Right hindlimb (tissue), 1 donor: ENCODE measurements at regions not wholly inside any gene's neighbourhood (a gene's known extent, or its start where the extent isn't known, plus 50 kb on each side); places are given as distances from the start of the nearest gene placed in this dataset.

ENCODE experiments used
- DNase-seq: peaks from one replicate; pipeline ENCODE4 v3.0.0-alpha.2; 2018

- no peak for DNase-seq
Measured at GRCh38 chr13:84238381-84238780, 356.1 kb upstream of the SLITRK1 start.

- no peak for DNase-seq
Measured at GRCh38 chr13:84237143-84237542, 354.9 kb upstream of the SLITRK1 start.

- no peak for DNase-seq
Measured at GRCh38 chr13:84234416-84234815, 352.1 kb upstream of the SLITRK1 start.

GRCh38 chr13:84230568-84230967 is 348.3 kb upstream of the SLITRK1 start:
- no peak for DNase-seq

GRCh38 chr13:84211048-84211447 is 328.8 kb upstream of the SLITRK1 start:
- no peak for DNase-seq

GRCh38 chr13:84208246-84208910 is 326.1 kb upstream of the SLITRK1 start:
- peak; percentile 18 for DNase-seq

- DNase-seq = no peak
Measured at GRCh38 chr13:84207509-84207908, 325.2 kb upstream of the SLITRK1 start.

- DNase-seq = no peak
Measured at GRCh38 chr13:84200971-84201370, 318.7 kb upstream of the SLITRK1 start.

GRCh38 chr13:84192125-84192524 is 309.9 kb upstream of the SLITRK1 start:
- DNase-seq = no peak

GRCh38 chr13:84191139-84191538 is 308.9 kb upstream of the SLITRK1 start:
- DNase-seq = no peak

- no peak for DNase-seq
Measured at GRCh38 chr13:84187626-84188025, 305.4 kb upstream of the SLITRK1 start.

- DNase-seq = no peak
Measured at GRCh38 chr13:84139561-84140158, 257.4 kb upstream of the SLITRK1 start.

- no peak for DNase-seq
Measured at GRCh38 chr13:84137292-84137691, 255.0 kb upstream of the SLITRK1 start.

GRCh38 chr13:84136582-84136981 is 254.3 kb upstream of the SLITRK1 start:
- no peak for DNase-seq

- no peak for DNase-seq
Measured at GRCh38 chr13:84132491-84132890, 250.2 kb upstream of the SLITRK1 start.

GRCh38 chr13:84131249-84131648 is 249.0 kb upstream of the SLITRK1 start:
- DNase-seq = no peak

GRCh38 chr13:84130495-84131114 is 248.3 kb upstream of the SLITRK1 start:
- DNase-seq = no peak

GRCh38 chr13:84129966-84130365 is 247.7 kb upstream of the SLITRK1 start:
- no peak for DNase-seq

GRCh38 chr13:84127597-84128128 is 245.4 kb upstream of the SLITRK1 start:
- DNase-seq = no peak

GRCh38 chr13:84126671-84127171 is 244.4 kb upstream of the SLITRK1 start:
- DNase-seq = no peak

GRCh38 chr13:84121456-84121855 is 239.2 kb upstream of the SLITRK1 start:
- DNase-seq = peak; percentile 11

- DNase-seq = no peak
Measured at GRCh38 chr13:84118839-84119409, 236.7 kb upstream of the SLITRK1 start.

- DNase-seq = no peak
Measured at GRCh38 chr13:84098273-84098672, 216.0 kb upstream of the SLITRK1 start.

- no peak for DNase-seq
Measured at GRCh38 chr13:84097148-84097547, 214.9 kb upstream of the SLITRK1 start.
